IPS-18c (cell line): ENCODE measurements at regions not wholly inside any gene's neighbourhood (a gene's known extent, or its start where the extent isn't known, plus 50 kb on each side); places are given as distances from the start of the nearest gene placed in this dataset.
"Not testable (repeated sequence)": the region's sequence is repeated elsewhere in the genome, so short reads cannot be mapped to it uniquely, and the experiment has no call there.

Source experiments
- H3K4me3 ChIP-seq: 2 replicates; pipeline ENCODE4 v1.7.0; 2013; ENCODE audit warnings: low read depth, mild to moderate bottlenecking, low read length, moderate library complexity; ENCODE audit not compliant: insufficient read depth
- H3K9me3 ChIP-seq: one replicate; pipeline ENCODE4 v1.6.1; 2013; ENCODE audit warnings: mild to moderate bottlenecking, low read length, moderate library complexity; ENCODE audit not compliant: control insufficient read depth, insufficient read depth

DNA sequence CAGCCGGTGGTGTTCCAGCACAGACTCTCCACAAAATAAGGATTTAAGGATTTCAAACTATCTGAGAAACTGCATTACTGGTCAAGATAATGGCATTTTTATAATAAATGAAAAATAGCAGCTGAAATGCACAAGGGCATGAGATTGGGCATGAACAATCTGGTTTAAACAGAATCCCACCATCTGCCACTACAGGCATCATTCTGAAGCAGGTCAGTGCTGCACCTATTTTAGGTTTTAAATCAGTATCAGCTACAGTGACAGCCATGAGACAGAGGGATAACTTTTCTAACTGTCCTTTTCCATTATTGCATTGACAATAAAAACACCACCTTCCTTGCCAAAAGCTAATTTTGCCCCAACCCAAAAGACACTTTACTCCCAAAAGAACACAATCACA lies 186.8 kb downstream of the ETV1 start:
- H3K9me3 ChIP-seq: no peaks in the 10 kb centered on the region
- H3K4me3 ChIP-seq: no peak overlapping the region

GRCh38 chr7:13803134-13803533 lies 186.3 kb downstream of the ETV1 start:
- no peak overlapping the region for H3K4me3 ChIP-seq
- no peaks in the 10 kb centered on the region for H3K9me3 ChIP-seq

DNA sequence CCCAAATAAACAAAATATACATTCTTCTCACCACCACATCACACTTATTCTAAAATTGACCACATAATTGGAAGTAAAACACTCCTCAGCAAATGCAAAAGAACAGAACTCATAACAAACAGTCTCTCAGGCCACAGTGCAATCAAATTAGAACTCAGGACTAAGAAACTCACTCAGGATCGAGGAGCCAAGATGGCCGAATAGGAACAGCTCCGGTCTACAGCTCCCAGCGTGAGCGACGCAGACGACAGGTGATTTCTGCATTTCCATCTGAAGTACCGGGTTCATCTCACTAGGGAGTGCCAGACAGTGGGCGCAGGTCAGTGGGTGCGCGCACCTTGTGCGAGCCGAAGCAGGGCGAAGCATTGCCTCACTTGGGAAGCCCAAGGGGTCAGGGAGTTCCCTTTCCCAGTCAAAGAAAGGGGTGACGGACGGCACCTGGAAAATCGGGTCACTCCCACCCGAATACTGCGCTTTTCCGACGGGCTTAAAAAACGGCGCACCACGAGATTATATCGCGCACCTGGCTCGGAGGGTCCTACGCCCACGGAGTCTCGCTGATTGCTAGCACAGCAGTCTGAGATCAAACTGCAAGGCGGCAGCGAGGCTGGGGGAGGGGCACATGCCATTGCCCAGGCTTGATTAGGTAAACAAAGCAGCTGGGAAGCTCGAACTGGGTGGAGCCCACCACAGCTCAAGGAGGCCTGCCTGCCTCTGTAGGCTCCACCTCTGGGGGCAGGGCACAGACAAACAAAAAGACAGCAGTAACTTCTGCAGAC lies 183.2 kb downstream of the ETV1 start:
- peak overlapping the region; percentile 28; the same call in 1 of the 2 replicates for H3K4me3 ChIP-seq
- not testable (repeated sequence) for H3K9me3 ChIP-seq

GRCh38 chr7:13817230-13817629 lies 172.2 kb downstream of the ETV1 start:
- not testable (repeated sequence) for H3K4me3 ChIP-seq, H3K9me3 ChIP-seq

GRCh38 chr7:13821152-13821787 lies 168.2 kb downstream of the ETV1 start:
- Histone ChIP-seq H3K4me3 (no peak overlapping the region), H3K9me3 (no peaks in the 10 kb centered on the region)

- Histone ChIP-seq H3K4me3 (no peak overlapping the region), H3K9me3 (no peaks in the 10 kb centered on the region)
Measured at GRCh38 chr7:13822678-13823077, 166.8 kb downstream of the ETV1 start.

DNA sequence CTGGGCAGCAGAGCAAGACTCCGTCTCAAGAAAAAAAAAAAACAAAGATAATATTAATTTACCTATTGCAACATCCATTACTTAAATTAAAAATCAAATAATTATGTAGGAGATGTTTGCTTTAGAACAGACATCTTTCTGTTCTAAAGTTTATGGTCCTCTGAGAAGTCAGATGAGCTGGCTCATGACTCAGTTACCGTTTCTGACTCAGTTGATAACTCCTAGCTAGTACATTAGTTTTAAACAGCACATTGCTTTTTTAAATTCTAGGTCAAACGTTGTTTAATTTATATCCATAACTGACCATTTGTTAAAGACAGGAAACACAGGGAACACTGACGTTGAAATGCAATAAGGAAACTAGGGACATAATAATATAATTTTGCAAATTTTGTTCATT lies 162.7 kb downstream of the ETV1 start:
- no peaks in the 10 kb centered on the region for H3K9me3 ChIP-seq
- H3K4me3 ChIP-seq: no peak overlapping the region

DNA sequence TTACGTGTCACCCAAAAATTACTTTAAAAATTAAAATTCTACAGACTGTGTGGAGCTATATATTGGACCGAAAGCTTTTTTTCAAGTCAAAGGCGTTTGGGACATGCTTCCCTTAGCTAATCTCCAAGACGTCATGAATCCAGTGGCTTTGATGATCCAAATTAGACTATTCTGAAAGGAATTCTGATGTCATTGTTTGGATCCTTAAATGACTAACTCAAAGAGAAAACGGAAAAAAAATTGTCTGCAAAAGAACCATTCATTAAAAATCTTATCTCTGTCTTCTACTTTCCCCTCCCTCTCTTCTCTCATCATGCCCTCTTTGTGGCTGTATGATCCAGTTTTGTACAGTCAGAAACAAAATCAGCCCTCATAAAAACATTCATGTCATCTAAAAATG lies 161.8 kb downstream of the ETV1 start:
- Histone ChIP-seq H3K9me3 (no peaks in the 10 kb centered on the region), H3K4me3 (no peak overlapping the region)

DNA sequence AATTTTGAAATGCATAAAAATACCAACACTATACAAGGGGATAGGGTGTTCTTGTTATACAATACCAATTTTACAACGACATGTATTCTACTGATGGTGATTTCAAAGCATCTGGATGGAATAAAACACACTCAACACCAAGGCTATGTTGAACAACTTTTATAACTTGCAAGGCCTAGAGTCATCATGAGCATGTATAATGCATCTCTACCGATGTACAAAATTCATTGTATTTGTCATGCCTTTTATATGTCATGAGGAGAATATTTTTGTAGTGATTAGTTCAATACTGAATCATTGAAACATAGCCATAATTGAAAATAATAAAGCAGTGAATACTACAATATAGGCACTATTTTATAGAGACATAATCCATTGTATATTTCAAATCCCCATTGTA lies 160.2 kb downstream of the ETV1 start:
- H3K4me3 ChIP-seq: no peak overlapping the region
- no peaks in the 10 kb centered on the region for H3K9me3 ChIP-seq

GRCh38 chr7:13829914-13830900 lies 159.3 kb downstream of the ETV1 start:
- no peak overlapping the region for H3K4me3 ChIP-seq
- H3K9me3 ChIP-seq: no peaks in the 10 kb centered on the region

DNA sequence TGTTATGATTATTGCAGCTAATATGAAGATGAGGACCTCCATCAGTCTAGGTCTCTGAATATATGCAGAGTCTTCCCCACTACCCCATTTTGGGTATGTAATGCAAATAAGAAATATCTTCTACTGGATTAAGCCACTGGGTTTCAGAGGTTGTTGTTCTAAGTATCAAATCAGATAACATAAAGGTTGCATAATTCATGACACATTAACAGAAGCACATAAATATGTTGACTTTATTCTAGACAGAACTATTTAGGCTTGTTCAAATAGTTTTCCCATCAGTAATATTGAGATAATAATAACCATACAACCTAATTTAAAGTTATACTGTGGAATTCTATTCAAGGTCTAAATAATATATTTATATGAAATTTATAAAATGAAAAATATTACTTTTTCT lies 157.1 kb downstream of the ETV1 start:
- Histone ChIP-seq H3K4me3 (no peak overlapping the region), H3K9me3 (no peaks in the 10 kb centered on the region)

DNA sequence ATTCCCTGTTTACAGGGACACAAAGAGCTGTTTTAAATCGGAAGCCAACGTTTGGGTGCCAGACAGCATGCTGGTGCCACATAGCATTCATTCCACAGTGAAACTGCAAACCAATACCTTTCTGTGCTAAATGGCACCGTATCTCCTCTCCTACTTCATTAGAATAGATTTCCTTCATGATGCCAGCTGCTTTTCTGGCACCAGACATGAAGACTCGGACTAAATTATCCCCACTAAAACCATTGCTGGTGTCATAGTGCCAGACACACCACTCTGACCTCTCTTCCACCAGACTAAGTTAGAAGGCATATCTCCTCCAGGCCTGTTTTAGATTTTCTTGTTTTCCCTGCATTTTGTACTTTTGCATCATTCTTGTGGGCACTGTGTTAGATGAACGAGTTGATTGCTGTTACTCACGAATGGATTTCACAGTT lies 155.1 kb downstream of the ETV1 start:
- H3K9me3 ChIP-seq: no peaks in the 10 kb centered on the region
- H3K4me3 ChIP-seq: no peak overlapping the region

DNA sequence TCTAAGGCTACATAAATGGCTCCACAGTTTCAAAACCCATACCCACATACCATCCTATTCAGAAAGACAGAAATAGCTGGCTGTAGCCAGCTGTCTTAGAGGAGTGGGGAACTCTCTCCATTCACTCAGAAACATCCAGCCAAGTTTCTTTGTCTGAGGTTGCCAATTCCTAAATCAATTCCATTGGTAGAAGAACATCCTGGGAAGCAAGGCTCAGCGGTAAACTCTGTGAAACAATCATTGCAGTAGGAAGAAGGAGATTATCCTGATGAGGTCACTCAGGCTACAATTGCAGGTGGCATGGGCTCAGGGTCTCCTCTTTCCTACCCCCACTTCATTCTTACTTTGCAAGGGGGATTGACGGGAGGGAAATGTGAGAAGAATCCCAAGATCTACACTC lies 154.0 kb downstream of the ETV1 start:
- no peaks in the 10 kb centered on the region for H3K9me3 ChIP-seq
- no peak overlapping the region for H3K4me3 ChIP-seq

GRCh38 chr7:13839063-13839462 lies 150.4 kb downstream of the ETV1 start:
- no peak overlapping the region for H3K4me3 ChIP-seq
- no peaks in the 10 kb centered on the region for H3K9me3 ChIP-seq
